Heart right ventricle (tissue), 16 donors: ENCODE measurements at regions not wholly inside any gene's neighbourhood (a gene's known extent, or its start where the extent isn't known, plus 50 kb on each side); places are given as distances from the start of the nearest gene placed in this dataset.

Experiments
- ATAC-seq, 8 donors: fragments of 200-7000 bp; cut with Tn5 transposase; one replicate each; pipeline ENCODE4 v1.9.1; 2020; ENCODE audit warnings: mild to moderate bottlenecking in 8 of 8, moderate library complexity in 8 of 8, moderate number of reproducible peaks in 1 of 8
- DNase-seq, 2 donors: peaks; one replicate each; pipeline ENCODE4 v3.0.0-alpha.2; 2020
- H3K27ac ChIP-seq, 10 donors: fragments of 200-600 bp; sonication (generic) in 2 of 10; one replicate each; pipeline versions ENCODE4 v1.5.0 to v1.8.0; 2020 to 2022; ENCODE audit warnings: mild to moderate bottlenecking in 3 of 10
- H3K27me3 ChIP-seq, 7 donors: fragments of 200-600 bp; one replicate each; pipeline ENCODE4 v1.8.0; 2021 to 2022; ENCODE audit warnings: mild to moderate bottlenecking in 2 of 7
- H3K36me3 ChIP-seq, 9 donors: fragments of 200-600 bp; sonication (generic) in 1 of 9; one replicate each; pipeline versions ENCODE4 v1.5.0 to v1.8.0; 2020 to 2022; ENCODE audit warnings: mild to moderate bottlenecking in 2 of 9
- H3K4me1 ChIP-seq, 9 donors: fragments of 200-600 bp; sonication (generic) in 1 of 9; one replicate each; pipeline versions ENCODE4 v1.5.0 to v1.8.0; 2020 to 2022; ENCODE audit warnings: mild to moderate bottlenecking in 4 of 9
- H3K4me3 ChIP-seq, 10 donors: fragments of 200-600 bp; sonication (generic) in 2 of 10; one replicate each; pipeline versions ENCODE4 v1.5.0 to v1.8.0; 2020 to 2022; ENCODE audit warnings: mild to moderate bottlenecking in 7 of 10, moderate library complexity in 2 of 10
- H3K9me3 ChIP-seq, 11 donors: fragments of 200-600 bp in 10 of 11; sonication (generic) in 2 of 11; one replicate each; pipeline versions ENCODE4 v1.5.0 to v1.8.0; 2013 to 2022; ENCODE audit warnings: mild to moderate bottlenecking in 2 of 11, control low read depth in 1 of 11, moderate library complexity in 1 of 11
- CTCF ChIP-seq, 9 donors: fragments of 200-600 bp; sonication (generic) in 2 of 9; IDR thresholded peaks; one replicate each; pipeline versions ENCODE4 v1.5.0 to v1.8.0; 2021 to 2022; ENCODE audit warnings: antibody characterized with exemption in 9 of 9, mild to moderate bottlenecking in 5 of 9, moderate library complexity in 1 of 9
- WGBS, 2 donors: extraction: QIAGEN DNeasy Blood & Tissue Kit; methylation state at CpG; one replicate each; pipeline ENCODE4 v1.1.7; 2013; ENCODE audit warnings: inconsistent platforms in 1 of 2; 5-methylcytosine and 5-hydroxymethylcytosine counted together
- intact Hi-C, 10 donors: fragments of 100-400 bp; cut with DNase I; formaldehyde crosslinking; loops; one replicate each; pipeline versions ENCODE4 v1.11.1 to v1.14.2; 2022
- donor health status: Arrhythmogenic right ventricular cardiomyopathy.
- donor health status: ischemic (EF 13 %, LVEDD 7.1; RV severe dilation, severe dysfunction).
- donor health status: healthy with polysubstance abuse.
- donor health status: DM: no; HTN: yes; CAD: no.
- donor health status: DM: no; HTN: no; CAD: no.
- donor health status: ischemic (EF 25% LVEDD 6.9; RV normal size, moderate dysfunction).
- donor health status: ischemic (EF 25% LVEDD 5.7; RV mildly dilated, moderate dysfunction).
- donor health status: healthy.
- donor health status: DM: yes; HTN: yes; CAD: no.
- donor health status: Ischemic cardiomyopathy.
- donor health status: ischemic (EF 35%, LVEDD 5.7; RV mildly dilated, moderate dysfunction).
- donor health status: nonischemic (EF 11% LVEDD 7.7; RV severe dilation, severe dysfunction).
- donor health status: DM: yes; HTN: yes; CAD: no.
- donor health status: PGD.
- donor health status: ischemic (EF 29% LVEDD 5.4; RV normal size, mild dysfunction).
- donor health status: nonischemic (EF 23%, LVEDD 6.1; RV moderate dilation, normal function).

- Histone ChIP-seq H3K27me3 (no peaks in the 10 kb centered on the region), H3K4me1 (no peaks in the 10 kb centered on the region), H3K36me3 (no peaks in the 10 kb centered on the region), H3K4me3 (no peak overlapping the region), H3K9me3 (peaks cover 0 to 22% (median 0%) of the 10 kb centered on the region in 11 donors), H3K27ac (no peak overlapping the region)
- no peak for ATAC-seq
- intact Hi-C loops: no loop called here
- no peak for DNase-seq
- TF ChIP-seq CTCF (IDR thresholded peaks at IDR 0.05): no peak
- WGBS, 2 donors: 97% methylated on average over 2 of the region's 2 CpGs
Measured at GRCh38 chr3:80788914-80789313, 972.5 kb downstream of the GBE1 start.

GRCh38 chr3:80785875-80786274 is 975.6 kb downstream of the GBE1 start:
- DNase-seq: no peak
- H3K4me3 ChIP-seq: no peak overlapping the region
- H3K27ac ChIP-seq: no peak overlapping the region
- H3K9me3 ChIP-seq: peaks cover 0 to 4% (median 0%) of the 10 kb centered on the region in 11 donors
- no peaks in the 10 kb centered on the region for H3K27me3 ChIP-seq
- intact Hi-C loops: no loop called here
- no peak for ATAC-seq
- H3K36me3 ChIP-seq: no peaks in the 10 kb centered on the region
- 81 to 87% methylated on average over 1 of the region's 1 CpG for WGBS, 2 donors
- no peaks in the 10 kb centered on the region for H3K4me1 ChIP-seq
- no peak for TF ChIP-seq CTCF (IDR thresholded peaks at IDR 0.05)

GRCh38 chr3:80785475-80785874 is 976.0 kb downstream of the GBE1 start:
- Histone ChIP-seq H3K4me3 (no peak overlapping the region), H3K9me3 (peaks cover 0 to 4% (median 0%) of the 10 kb centered on the region in 11 donors), H3K4me1 (no peaks in the 10 kb centered on the region), H3K27me3 (no peaks in the 10 kb centered on the region), H3K27ac (no peak overlapping the region), H3K36me3 (no peaks in the 10 kb centered on the region)
- WGBS, 2 donors: 52 to 64% methylated on average over 3 of the region's 3 CpGs
- intact Hi-C loops: no loop called here
- DNase-seq (no peak), ATAC-seq (no peak)
- no peak for TF ChIP-seq CTCF (IDR thresholded peaks at IDR 0.05)

GRCh38 chr3:80771085-80771484 is 990.4 kb downstream of the GBE1 start:
- Histone ChIP-seq H3K27ac (no peak overlapping the region), H3K9me3 (peaks cover 0 to 12% (median 0%) of the 10 kb centered on the region in 11 donors), H3K4me1 (no peaks in the 10 kb centered on the region), H3K27me3 (no peaks in the 10 kb centered on the region), H3K36me3 (no peaks in the 10 kb centered on the region), H3K4me3 (no peak overlapping the region)
- DNase-seq (no peak), ATAC-seq (no peak)
- intact Hi-C loops: no loop called here
- no peak for TF ChIP-seq CTCF (IDR thresholded peaks at IDR 0.05)
- 48 to 61% methylated on average over 7 of the region's 7 CpGs for WGBS, 2 donors
